ENCODE measurements at regions not wholly inside any gene's neighbourhood (a gene's known extent, or its start where the extent isn't known, plus 50 kb on each side); places are given as distances from the start of the nearest gene placed in this dataset.

GRCh38 chr4:38309471-38309870 lies 349.3 kb downstream of the PTTG2 start:
- Histone ChIP-seq H3K4me2 (ENCODE audit: low read length) (no peak overlapping the region), H3K4me3 (ENCODE audit: low read depth, low read length, poor library complexity, severe bottlenecking) (no peak overlapping the region), H3K27ac (ENCODE audit: low read depth, low read length, poor library complexity, severe bottlenecking) (no peak overlapping the region), H4K20me1 (ENCODE audit: insufficient read depth, low read length) (no peaks in the 10 kb centered on the region), H2AFZ (ENCODE audit: low read length) (no peak overlapping the region), H3K9me2 (ENCODE audit: low read depth, low read length) (no peaks in the 10 kb centered on the region), H3K9ac (ENCODE audit: low read length) (no peak overlapping the region), H3F3A (ENCODE audit: insufficient read depth, low read length) (no peaks in the 10 kb centered on the region), H3K36me3 (ENCODE audit: insufficient read depth, low read length) (no peaks in the 10 kb centered on the region), H3K27me3 (ENCODE audit: insufficient read depth, low read length) (no peaks in the 10 kb centered on the region), H3K79me2 (ENCODE audit: insufficient read depth, low read length) (no peaks in the 10 kb centered on the region), H3K4me1 (ENCODE audit: insufficient read depth, low read length, severe bottlenecking) (no peaks in the 10 kb centered on the region), H3K9me3 (ENCODE audit: low read length) (no peaks in the 10 kb centered on the region)
- TF ChIP-seq CTCF (IDR thresholded peaks at IDR 0.05; ENCODE audit: low read length) (no peak), EZH2 (IDR thresholded peaks at IDR 0.05; ENCODE audit: borderline replicate concordance, low read length) (no peak)

GRCh38 chr4:38310446-38311043 lies 350.3 kb downstream of the PTTG2 start:
- H3K27me3 ChIP-seq (ENCODE audit: insufficient read depth, low read length) = no peaks in the 10 kb centered on the region

GRCh38 chr4:38311495-38312126 lies 351.4 kb downstream of the PTTG2 start:
- Histone ChIP-seq H2AFZ (ENCODE audit: low read length) (no peak overlapping the region), H3K79me2 (ENCODE audit: insufficient read depth, low read length) (no peaks in the 10 kb centered on the region), H3K27me3 (ENCODE audit: insufficient read depth, low read length) (no peaks in the 10 kb centered on the region), H3K27ac (ENCODE audit: low read depth, low read length, poor library complexity, severe bottlenecking) (no peak overlapping the region), H3K9me2 (ENCODE audit: low read depth, low read length) (no peaks in the 10 kb centered on the region), H3K36me3 (ENCODE audit: insufficient read depth, low read length) (no peaks in the 10 kb centered on the region), H3K4me3 (ENCODE audit: low read depth, low read length, poor library complexity, severe bottlenecking) (no peak overlapping the region), H3K9ac (ENCODE audit: low read length) (no peak overlapping the region), H4K20me1 (ENCODE audit: insufficient read depth, low read length) (no peaks in the 10 kb centered on the region), H3K4me2 (ENCODE audit: low read length) (no peak overlapping the region), H3K4me1 (ENCODE audit: insufficient read depth, low read length, severe bottlenecking) (no peaks in the 10 kb centered on the region), H3K9me3 (ENCODE audit: low read length) (no peaks in the 10 kb centered on the region), H3F3A (ENCODE audit: insufficient read depth, low read length) (no peaks in the 10 kb centered on the region)
- TF ChIP-seq CTCF (IDR thresholded peaks at IDR 0.05; ENCODE audit: low read length) (no peak), EZH2 (IDR thresholded peaks at IDR 0.05; ENCODE audit: borderline replicate concordance, low read length) (no peak)

More at GRCh38 chr4:38310446-38311043, 350.3 kb downstream of the PTTG2 start:
- H3K9me3 ChIP-seq (ENCODE audit: low read length) = no peaks in the 10 kb centered on the region
- no peak overlapping the region for H2AFZ ChIP-seq (ENCODE audit: low read length)
- no peak overlapping the region for H3K9ac ChIP-seq (ENCODE audit: low read length)
- H3K4me3 ChIP-seq (ENCODE audit: low read depth, low read length, poor library complexity, severe bottlenecking) = no peak overlapping the region
- no peaks in the 10 kb centered on the region for H3K4me1 ChIP-seq (ENCODE audit: insufficient read depth, low read length, severe bottlenecking)
- no peaks in the 10 kb centered on the region for H3K9me2 ChIP-seq (ENCODE audit: low read depth, low read length)
- no peaks in the 10 kb centered on the region for H3K79me2 ChIP-seq (ENCODE audit: insufficient read depth, low read length)
- no peaks in the 10 kb centered on the region for H4K20me1 ChIP-seq (ENCODE audit: insufficient read depth, low read length)
- TF ChIP-seq EZH2 (IDR thresholded peaks at IDR 0.05; ENCODE audit: borderline replicate concordance, low read length) (no peak), CTCF (IDR thresholded peaks at IDR 0.05; ENCODE audit: low read length) (no peak)
- H3K4me2 ChIP-seq (ENCODE audit: low read length) = no peak overlapping the region
- H3F3A ChIP-seq (ENCODE audit: insufficient read depth, low read length) = no peaks in the 10 kb centered on the region
- H3K36me3 ChIP-seq (ENCODE audit: insufficient read depth, low read length) = no peaks in the 10 kb centered on the region
- no peak overlapping the region for H3K27ac ChIP-seq (ENCODE audit: low read depth, low read length, poor library complexity, severe bottlenecking)

Measured in OCI-LY1 (cell line).